Natural killer cell (primary cell): ENCODE measurements at regions not wholly inside any gene's neighbourhood (a gene's known extent, or its start where the extent isn't known, plus 50 kb on each side); places are given as distances from the start of the nearest gene placed in this dataset.

Experiments used
- ATAC-seq, 3 donors: fragments of 150-1000 bp in 2 of 3; fragments of 200-7000 bp in 1 of 3; cut with Tn5 transposase; 1 replicate in 1 of 3; 2 replicates in 2 of 3; pipeline ENCODE4 v1.10.0; 2021; ENCODE audit warnings: mild to moderate bottlenecking in 2 of 3, moderate library complexity in 2 of 3
- DNase-seq, 2 donors: peaks; one replicate each; pipeline versions ENCODE4 v3.0.0 to v3.0.0-alpha.2; 2013 to 2021; ENCODE audit warnings: mixed read lengths in 1 of 2
- H3K27ac ChIP-seq: one replicate; pipeline ENCODE4 v1.5.1; 2013; ENCODE audit warnings: mild to moderate bottlenecking, low read length
- H3K27me3 ChIP-seq: one replicate; pipeline ENCODE4 v1.6.1; 2013; ENCODE audit warnings: low read length; ENCODE audit not compliant: control insufficient read depth, insufficient read depth
- H3K36me3 ChIP-seq: one replicate; pipeline ENCODE4 v1.6.1; 2013; ENCODE audit warnings: low read length; ENCODE audit not compliant: control insufficient read depth, insufficient read depth
- H3K4me1 ChIP-seq: one replicate; pipeline ENCODE4 v1.6.1; 2013; ENCODE audit warnings: low read length; ENCODE audit not compliant: control insufficient read depth, insufficient read depth
- H3K4me3 ChIP-seq: one replicate; pipeline ENCODE4 v1.5.1; 2013; ENCODE audit warnings: low read length
- H3K9me3 ChIP-seq: one replicate; pipeline ENCODE4 v1.6.1; 2013; ENCODE audit warnings: low read length; ENCODE audit not compliant: control insufficient read depth, insufficient read depth
- H3K27ac Mint-ChIP-seq, 2 donors: one replicate each; pipeline ENCODE4 v1.8.0; 2022; ENCODE audit warnings: mild to moderate bottlenecking in 2 of 2, mixed read lengths in 2 of 2, moderate library complexity in 1 of 2
- H3K27me3 Mint-ChIP-seq, 2 donors: one replicate each; pipeline ENCODE4 v1.8.0; 2022; ENCODE audit warnings: low read depth in 2 of 2, mixed read lengths in 2 of 2
- H3K36me3 Mint-ChIP-seq: one replicate; pipeline ENCODE4 v1.8.0; 2022; ENCODE audit warnings: mixed read lengths
- H3K4me1 Mint-ChIP-seq, 2 donors: one replicate each; pipeline ENCODE4 v1.8.0; 2022; ENCODE audit warnings: mixed read lengths in 2 of 2
- H3K4me3 Mint-ChIP-seq: one replicate; pipeline ENCODE4 v1.8.0; 2022; ENCODE audit warnings: mild to moderate bottlenecking, moderate library complexity, mixed read lengths
- H3K9me3 Mint-ChIP-seq, 2 donors: one replicate each; pipeline ENCODE4 v1.8.0; 2022; ENCODE audit warnings: mixed read lengths in 2 of 2
- WGBS: methylation state at CpG from one replicate; pipeline ENCODE4 v1.1.7; 2013; ENCODE audit warnings: missing lambda C conversion rate; ENCODE audit not compliant: insufficient coverage; 5-methylcytosine and 5-hydroxymethylcytosine counted together
- intact Hi-C: fragments of 100-400 bp; cut with micrococcal nuclease; formaldehyde crosslinking; loops from one replicate; pipeline ENCODE4 v1.14.2; 2022
- TF ChIP-seq, protein P1 (sequence below): fragments of 200-600 bp; IDR thresholded peaks from one replicate; pipeline ENCODE4 v1.8.0; 2022; ENCODE audit warnings: antibody characterized with exemption

DNA sequence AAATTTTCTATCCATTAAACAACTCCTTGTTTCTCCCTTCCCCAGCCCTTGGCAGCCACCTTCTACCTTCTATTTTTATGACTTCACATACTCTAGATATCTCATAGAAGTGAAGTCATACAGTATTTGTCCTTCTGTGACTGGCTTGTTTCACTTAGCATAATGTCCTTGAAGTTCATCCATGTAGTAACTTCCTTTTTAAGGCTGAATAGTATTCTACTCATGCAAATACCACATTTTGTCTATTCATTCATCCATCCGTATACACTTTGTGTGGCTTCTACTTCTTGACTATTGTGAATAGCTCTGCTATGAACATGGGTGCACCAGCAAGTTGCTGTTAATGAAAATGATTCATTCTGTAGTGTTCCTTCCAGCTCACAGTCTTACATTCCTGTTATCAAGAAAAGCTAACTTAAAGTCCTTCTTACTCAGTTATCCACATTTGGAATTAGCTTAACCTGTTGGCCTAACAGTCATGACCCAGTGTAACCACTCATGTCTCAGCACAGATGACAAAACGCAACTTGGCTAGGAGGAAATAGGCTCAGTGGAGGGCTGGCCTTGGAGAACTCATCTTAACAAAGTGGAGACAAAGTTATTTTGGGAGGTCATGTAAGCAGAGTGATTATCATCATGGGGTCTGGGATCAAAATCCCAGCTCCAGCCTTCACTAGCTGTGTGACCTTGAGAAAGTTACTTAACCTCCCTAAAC lies 129.7 kb upstream of the MAP3K1 start:
- peak in 1 of 3 donors; percentile 35 for ATAC-seq
- intact Hi-C loops: no loop called here
- Histone ChIP-seq H3K9me3 (no peaks in the 10 kb centered on the region), H3K27ac (peak overlapping the region; percentile 79), H3K27me3 (no peaks in the 10 kb centered on the region), H3K4me1 (peaks cover 17% of the 10 kb centered on the region), H3K36me3 (no peaks in the 10 kb centered on the region), H3K4me3 (no peak overlapping the region)
- Mint-ChIP-seq H3K36me3 (no peaks in the 10 kb centered on the region), H3K4me1 (peaks cover 0 to 5% of the 10 kb centered on the region in 2 donors), H3K27me3 (no peaks in the 10 kb centered on the region), H3K9me3 (no peaks in the 10 kb centered on the region), H3K27ac (no peak overlapping the region), H3K4me3 (no peak overlapping the region)
- no peak for DNase-seq
- WGBS: 38% methylated on average over 2 of the region's 2 CpGs
- TF ChIP-seq, protein P1, sequence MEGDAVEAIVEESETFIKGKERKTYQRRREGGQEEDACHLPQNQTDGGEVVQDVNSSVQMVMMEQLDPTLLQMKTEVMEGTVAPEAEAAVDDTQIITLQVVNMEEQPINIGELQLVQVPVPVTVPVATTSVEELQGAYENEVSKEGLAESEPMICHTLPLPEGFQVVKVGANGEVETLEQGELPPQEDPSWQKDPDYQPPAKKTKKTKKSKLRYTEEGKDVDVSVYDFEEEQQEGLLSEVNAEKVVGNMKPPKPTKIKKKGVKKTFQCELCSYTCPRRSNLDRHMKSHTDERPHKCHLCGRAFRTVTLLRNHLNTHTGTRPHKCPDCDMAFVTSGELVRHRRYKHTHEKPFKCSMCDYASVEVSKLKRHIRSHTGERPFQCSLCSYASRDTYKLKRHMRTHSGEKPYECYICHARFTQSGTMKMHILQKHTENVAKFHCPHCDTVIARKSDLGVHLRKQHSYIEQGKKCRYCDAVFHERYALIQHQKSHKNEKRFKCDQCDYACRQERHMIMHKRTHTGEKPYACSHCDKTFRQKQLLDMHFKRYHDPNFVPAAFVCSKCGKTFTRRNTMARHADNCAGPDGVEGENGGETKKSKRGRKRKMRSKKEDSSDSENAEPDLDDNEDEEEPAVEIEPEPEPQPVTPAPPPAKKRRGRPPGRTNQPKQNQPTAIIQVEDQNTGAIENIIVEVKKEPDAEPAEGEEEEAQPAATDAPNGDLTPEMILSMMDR: no peak

DNA sequence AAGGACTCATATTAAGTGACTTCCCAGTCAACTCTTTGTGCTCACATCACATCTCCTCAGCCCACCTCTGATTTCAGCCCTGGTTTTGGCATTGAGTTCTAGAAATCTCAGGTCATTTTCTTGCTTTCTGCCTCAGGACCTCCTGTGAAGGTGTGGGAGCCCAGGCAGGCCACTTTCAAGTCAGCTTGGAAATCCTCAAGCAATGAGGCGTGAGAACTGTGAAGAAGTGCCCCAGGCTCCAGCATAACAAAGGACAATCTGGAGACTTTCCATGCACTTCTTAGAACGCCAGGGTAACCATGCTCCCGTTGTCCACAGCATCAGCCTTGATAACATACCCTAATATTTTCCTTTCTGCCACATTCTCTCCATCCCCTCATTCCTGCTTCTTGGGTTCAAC lies 131.2 kb upstream of the MAP3K1 start:
- Mint-ChIP-seq H3K4me1 (peaks cover 0 to 5% of the 10 kb centered on the region in 2 donors), H3K4me3 (no peak overlapping the region), H3K9me3 (no peaks in the 10 kb centered on the region), H3K36me3 (no peaks in the 10 kb centered on the region), H3K27me3 (peaks cover 0 to under 1% of the 10 kb centered on the region in 2 donors), H3K27ac (no peak overlapping the region)
- Histone ChIP-seq H3K36me3 (no peaks in the 10 kb centered on the region), H3K4me3 (no peak overlapping the region), H3K4me1 (peaks cover 17% of the 10 kb centered on the region), H3K27me3 (no peaks in the 10 kb centered on the region), H3K9me3 (no peaks in the 10 kb centered on the region), H3K27ac (no peak overlapping the region)
- no peak for DNase-seq
- TF ChIP-seq, protein P1: no peak
- 94% methylated on average over 3 of the region's 3 CpGs for WGBS
- ATAC-seq: no peak
- intact Hi-C loops: no loop called here

DNA sequence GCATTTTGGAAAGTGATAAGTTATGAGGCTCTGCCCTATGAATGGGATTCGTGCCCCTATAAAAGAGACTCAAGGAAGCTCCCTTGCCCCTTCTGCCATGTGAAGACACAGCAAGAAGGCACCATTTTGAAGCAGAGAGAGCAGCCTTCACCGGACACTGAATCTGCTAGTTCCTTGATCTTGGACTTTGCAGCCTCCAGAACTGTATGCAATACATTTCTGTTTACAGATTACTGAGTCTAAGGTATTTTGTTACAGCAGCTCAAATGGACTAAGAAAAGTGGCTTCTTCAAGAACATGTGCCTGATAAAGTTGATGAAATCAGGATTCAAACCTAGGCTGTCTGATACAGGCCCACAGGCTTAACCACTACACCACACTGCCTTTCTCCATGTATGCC lies 131.6 kb upstream of the MAP3K1 start:
- Histone ChIP-seq H3K36me3 (no peaks in the 10 kb centered on the region), H3K9me3 (no peaks in the 10 kb centered on the region), H3K27ac (no peak overlapping the region), H3K27me3 (no peaks in the 10 kb centered on the region), H3K4me1 (peaks cover 17% of the 10 kb centered on the region), H3K4me3 (no peak overlapping the region)
- ATAC-seq (no peak), DNase-seq (no peak)
- WGBS: 92% methylated on average over 2 of the region's 2 CpGs
- H3K36me3 Mint-ChIP-seq: no peaks in the 10 kb centered on the region
- intact Hi-C loops: no loop called here
- peaks cover 0 to 5% of the 10 kb centered on the region in 2 donors for H3K4me1 Mint-ChIP-seq
- H3K27me3 Mint-ChIP-seq: peaks cover 0 to 3% of the 10 kb centered on the region in 2 donors
- no peak overlapping the region for H3K4me3 Mint-ChIP-seq
- TF ChIP-seq, protein P1: no peak
- no peaks in the 10 kb centered on the region for H3K9me3 Mint-ChIP-seq
- H3K27ac Mint-ChIP-seq: no peak overlapping the region

DNA sequence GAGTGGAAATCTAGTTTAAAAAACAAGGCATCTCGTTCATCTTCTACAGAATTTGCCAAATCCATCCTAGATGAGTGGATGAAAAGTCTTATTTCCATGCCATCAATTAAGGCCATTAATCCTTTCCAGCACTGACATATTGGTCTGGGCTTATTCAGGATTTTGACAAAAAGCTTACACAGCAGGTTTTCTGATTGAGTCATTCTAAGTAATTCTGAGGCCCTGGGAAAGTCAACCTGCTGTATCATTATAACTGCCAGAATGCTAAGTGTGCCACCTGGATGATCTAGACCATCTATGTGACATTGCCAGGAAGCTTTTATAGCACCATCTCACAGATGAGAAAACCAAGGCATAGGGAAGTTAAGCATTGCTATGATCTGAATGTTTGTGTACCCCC lies 132.1 kb upstream of the MAP3K1 start:
- DNase-seq: no peak
- H3K4me3 Mint-ChIP-seq: no peak overlapping the region
- no peak overlapping the region for H3K27ac Mint-ChIP-seq
- peaks cover 0 to 3% of the 10 kb centered on the region in 2 donors for H3K27me3 Mint-ChIP-seq
- intact Hi-C loops: no loop called here
- peaks cover 0 to 5% of the 10 kb centered on the region in 2 donors for H3K4me1 Mint-ChIP-seq
- no peaks in the 10 kb centered on the region for H3K27me3 ChIP-seq
- no peaks in the 10 kb centered on the region for H3K9me3 Mint-ChIP-seq
- H3K36me3 Mint-ChIP-seq: no peaks in the 10 kb centered on the region
- TF ChIP-seq, protein P1: no peak
- H3K9me3 ChIP-seq: no peaks in the 10 kb centered on the region
- H3K4me1 ChIP-seq: peaks cover 12% of the 10 kb centered on the region
- no peak overlapping the region for H3K4me3 ChIP-seq
- WGBS: 83% methylated on average over 1 of the region's 1 CpG
- H3K36me3 ChIP-seq: no peaks in the 10 kb centered on the region
- no peak for ATAC-seq
- no peak overlapping the region for H3K27ac ChIP-seq
